PC-9 (cell line): ENCODE measurements at regions not wholly inside any gene's neighbourhood (a gene's known extent, or its start where the extent isn't known, plus 50 kb on each side); places are given as distances from the start of the nearest gene placed in this dataset.

Experiments used
- EZH2 ChIP-seq: fragments of 200-600 bp; sonication (generic); IDR thresholded peaks from 2 replicates; pipeline ENCODE4 v1.8.0; 2017; ENCODE audit warnings: antibody characterized with exemption, low read depth
- TF ChIP-seq, protein P1 (sequence below): fragments of 200-600 bp; sonication (generic); conservative IDR thresholded peaks from 2 replicates; pipeline ENCODE4 v1.6.1; 2017; ENCODE audit warnings: mixed run types, antibody characterized with exemption, mild to moderate bottlenecking, moderate library complexity

DNA sequence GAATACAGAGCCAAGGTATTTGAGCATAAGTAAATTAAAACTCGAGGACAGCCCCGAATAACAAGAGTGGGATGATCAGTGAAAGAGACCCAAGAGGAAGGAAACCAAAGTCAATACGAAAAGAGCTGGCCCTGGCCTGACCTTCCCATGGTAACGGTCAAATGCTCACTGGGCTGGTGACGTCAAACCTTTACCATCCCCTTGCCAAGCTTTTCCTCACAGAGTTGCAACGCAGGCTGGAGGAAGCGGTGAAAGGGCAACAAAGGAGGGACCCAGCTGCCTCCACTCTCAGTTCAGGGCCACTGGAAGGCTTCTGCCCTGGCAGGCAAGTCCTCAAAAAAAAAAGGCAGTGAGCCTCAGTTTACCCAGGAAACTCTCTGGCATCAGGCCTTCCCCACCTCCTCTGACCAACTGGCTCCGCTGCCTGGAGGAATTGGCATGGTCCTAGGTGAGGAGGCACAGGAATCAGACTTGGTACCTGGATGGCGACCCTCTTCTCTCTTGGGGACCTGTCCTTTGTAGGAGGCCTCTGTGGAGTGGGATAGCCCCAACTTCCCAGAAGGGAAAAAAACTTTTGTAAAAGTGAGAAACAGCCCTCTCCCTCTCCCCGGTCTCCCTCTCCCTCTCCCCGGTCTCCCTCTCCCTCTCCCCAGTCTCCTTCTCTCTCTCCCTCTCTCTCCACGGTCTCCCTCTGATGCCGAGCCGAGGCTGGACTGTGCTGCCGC lies 212.4 kb downstream of the ANAPC1 start:
- TF ChIP-seq, protein P1, sequence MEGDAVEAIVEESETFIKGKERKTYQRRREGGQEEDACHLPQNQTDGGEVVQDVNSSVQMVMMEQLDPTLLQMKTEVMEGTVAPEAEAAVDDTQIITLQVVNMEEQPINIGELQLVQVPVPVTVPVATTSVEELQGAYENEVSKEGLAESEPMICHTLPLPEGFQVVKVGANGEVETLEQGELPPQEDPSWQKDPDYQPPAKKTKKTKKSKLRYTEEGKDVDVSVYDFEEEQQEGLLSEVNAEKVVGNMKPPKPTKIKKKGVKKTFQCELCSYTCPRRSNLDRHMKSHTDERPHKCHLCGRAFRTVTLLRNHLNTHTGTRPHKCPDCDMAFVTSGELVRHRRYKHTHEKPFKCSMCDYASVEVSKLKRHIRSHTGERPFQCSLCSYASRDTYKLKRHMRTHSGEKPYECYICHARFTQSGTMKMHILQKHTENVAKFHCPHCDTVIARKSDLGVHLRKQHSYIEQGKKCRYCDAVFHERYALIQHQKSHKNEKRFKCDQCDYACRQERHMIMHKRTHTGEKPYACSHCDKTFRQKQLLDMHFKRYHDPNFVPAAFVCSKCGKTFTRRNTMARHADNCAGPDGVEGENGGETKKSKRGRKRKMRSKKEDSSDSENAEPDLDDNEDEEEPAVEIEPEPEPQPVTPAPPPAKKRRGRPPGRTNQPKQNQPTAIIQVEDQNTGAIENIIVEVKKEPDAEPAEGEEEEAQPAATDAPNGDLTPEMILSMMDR: no peak
- no peak for TF ChIP-seq EZH2
